HepG2 (cell line): ENCODE measurements at regions not wholly inside any gene's neighbourhood (a gene's known extent, or its start where the extent isn't known, plus 50 kb on each side); places are given as distances from the start of the nearest gene placed in this dataset.

Experiments
- ATAC-seq: fragments of 200-7000 bp; cut with Tn5 transposase; 3 replicates; pipeline ENCODE4 v1.9.1; 2020; ENCODE audit warnings: mild to moderate bottlenecking, moderate library complexity
- BruUV-seq: library from RNA; stranded (reverse); fragments of 400-500 nt; replicated peaks from 2 replicates; lab custom pipeline; 2021; lab: Mats Ljungman, UMichigan
- CTCF ChIA-PET: fragments of 300-600 bp; formaldehyde crosslinking; extraction: SDS; loops from one replicate; lab custom pipeline; 2021; ENCODE audit warnings: low total read pairs, inconsistent platforms, low intra/inter-chr PET ratio; lab: Yijun Ruan, JAX
- POLR2A ChIA-PET: fragments of 350-600 bp; sonication (Branson Sonifier 250); formaldehyde crosslinking; loops from one replicate; lab custom pipeline; 2020; ENCODE audit warnings: antibody characterized with exemption, inconsistent platforms; lab: Yijun Ruan, JAX
- DNase-seq: peaks from one replicate; pipeline ENCODE4 v3.0.0-alpha.2; 2015; ENCODE audit warnings: low spot score
- FAIRE-seq: peaks from 3 replicates; lab custom pipeline; 2011; peaks lifted over from hg19 to GRCh38; lab: Jason Lieb, UNC
- H2AFZ ChIP-seq: one replicate; pipeline ENCODE4 v1.6.1; 2011; ENCODE audit warnings: low read length, inconsistent platforms
- H3K27ac ChIP-seq: fragments of 300-600 bp; 3 replicates; pipeline ENCODE4 v1.8.0; 2011; ENCODE audit warnings: mixed run types, mild to moderate bottlenecking, mixed read lengths, low read length, inconsistent platforms; ENCODE audit not compliant: insufficient read depth; ENCODE audit errors: extremely low read length
- H3K27me3 ChIP-seq, 2 experiments: fragments of 200-600 bp in 1 of 2; 2 replicates in 1 of 2; 3 replicates in 1 of 2; pipeline versions ENCODE4 v1.6.0 to v1.8.0; 2011; ENCODE audit warnings: low read length in 2 of 2, mild to moderate bottlenecking in 2 of 2, moderate library complexity in 2 of 2, inconsistent platforms in 1 of 2; ENCODE audit not compliant: insufficient read depth in 2 of 2, control insufficient read depth in 1 of 2
- H3K36me3 ChIP-seq, 2 experiments: fragments of 200-600 bp in 1 of 2; replicated peaks in 1 of 2; 2 replicates in 1 of 2; 3 replicates in 1 of 2; pipeline versions ENCODE4 v1.5.1 to v1.8.0; 2011; ENCODE audit warnings: low read length in 2 of 2, inconsistent platforms in 1 of 2; ENCODE audit not compliant: insufficient read depth in 2 of 2, control insufficient read depth in 1 of 2
- H3K4me1 ChIP-seq: 2 replicates; pipeline ENCODE4 v1.5.1; 2012; ENCODE audit warnings: low read length, inconsistent platforms; ENCODE audit not compliant: insufficient read depth
- H3K4me2 ChIP-seq: 2 replicates; pipeline ENCODE4 v1.6.0; 2011; ENCODE audit warnings: low read depth, low read length, inconsistent platforms
- H3K4me3 ChIP-seq, 3 experiments: fragments of 200-600 bp in 1 of 3; sonication (generic), shearing (Covaris generic) in 1 of 3; replicated peaks in 1 of 3; 2 replicates each; pipeline ENCODE4 v1.5.1; 2011 to 2016; ENCODE audit warnings: low read length in 3 of 3, inconsistent platforms in 2 of 3, low read depth in 2 of 3, mild to moderate bottlenecking in 2 of 3, control low read depth in 1 of 3, mixed read lengths in 1 of 3; ENCODE audit not compliant: insufficient read depth in 1 of 3
- H3K79me2 ChIP-seq: one replicate; pipeline ENCODE4 v1.6.1; 2011; ENCODE audit warnings: low read length, inconsistent platforms; ENCODE audit not compliant: insufficient read depth
- H3K9ac ChIP-seq: 2 replicates; pipeline ENCODE4 v1.6.0; 2011; ENCODE audit warnings: mild to moderate bottlenecking, low read depth, low read length, inconsistent platforms; ENCODE audit not compliant: insufficient read depth
- H3K9me3 ChIP-seq: 2 replicates; pipeline ENCODE4 v1.5.1; 2012; ENCODE audit warnings: mild to moderate bottlenecking, low read length
- H4K20me1 ChIP-seq: 2 replicates; pipeline ENCODE4 v1.6.0; 2011; ENCODE audit warnings: inconsistent platforms, mild to moderate bottlenecking, low read length, moderate library complexity; ENCODE audit not compliant: insufficient read depth
- DNMT3B ChIP-seq: conservative IDR thresholded peaks from 2 replicates; pipeline ENCODE4 v1.6.1; 2016; ENCODE audit warnings: missing biosample characterization, control low read depth
- GPN1 ChIP-seq: sonication (generic); formaldehyde crosslinking; IDR thresholded peaks from 2 replicates; pipeline ENCODE4 v1.5.1; 2020; ENCODE audit warnings: missing genetic modification reagents, borderline replicate concordance
- MTA1 ChIP-seq: sonication (generic); formaldehyde crosslinking; IDR thresholded peaks from 2 replicates; pipeline ENCODE4 v1.4.0; 2020; ENCODE audit warnings: missing genetic modification reagents, mild to moderate bottlenecking, borderline replicate concordance
- NFATC3 ChIP-seq: sonication (generic); formaldehyde crosslinking; IDR thresholded peaks from 2 replicates; pipeline ENCODE4 v1.5.1; 2020; ENCODE audit warnings: mild to moderate bottlenecking, missing genetic modification reagents
- SIN3B ChIP-seq: fragments of 150-350 bp; IDR thresholded peaks from 2 replicates; pipeline ENCODE4 v1.6.1; 2014; ENCODE audit warnings: low read length
- SMAD3 ChIP-seq: sonication (generic); formaldehyde crosslinking; IDR thresholded peaks from 2 replicates; pipeline ENCODE4 v1.4.0; 2020; ENCODE audit warnings: missing genetic modification reagents
- SMC3 ChIP-seq: IDR thresholded peaks from 2 replicates; pipeline ENCODE4 v1.6.1; 2011; ENCODE audit warnings: low read length, improper control_type of control experiment
- TBP ChIP-seq: sonication (generic); formaldehyde crosslinking; IDR thresholded peaks from 2 replicates; pipeline ENCODE4 v1.5.0; 2020; ENCODE audit warnings: missing genetic modification reagents
- TP53 ChIP-seq: sonication (generic); formaldehyde crosslinking; conservative IDR thresholded peaks from 2 replicates; pipeline ENCODE4 v1.4.0; 2020; ENCODE audit warnings: missing genetic modification reagents
- ZNF136 ChIP-seq: sonication (generic); formaldehyde crosslinking; IDR thresholded peaks from 2 replicates; pipeline ENCODE4 v1.8.1; 2022; ENCODE audit warnings: low read depth, mild to moderate bottlenecking, moderate library complexity, missing genetic modification reagents
- ZNF296 ChIP-seq: sonication (generic); formaldehyde crosslinking; conservative IDR thresholded peaks from 2 replicates; pipeline ENCODE4 v1.5.0; 2020; ENCODE audit warnings: mild to moderate bottlenecking, missing genetic modification reagents
- ZNF329 ChIP-seq: sonication (generic); formaldehyde crosslinking; IDR thresholded peaks from 2 replicates; pipeline ENCODE4 v1.9.0; 2021; ENCODE audit warnings: low read depth, mild to moderate bottlenecking, missing genetic modification reagents
- ZNF547 ChIP-seq: sonication (generic); formaldehyde crosslinking; IDR thresholded peaks from 2 replicates; pipeline ENCODE4 v1.5.1; 2020; ENCODE audit warnings: mild to moderate bottlenecking, missing genetic modification reagents
- ZNF746 ChIP-seq: sonication (generic); formaldehyde crosslinking; IDR thresholded peaks from 2 replicates; pipeline ENCODE4 v1.8.0; 2022; ENCODE audit warnings: mild to moderate bottlenecking, missing genetic modification reagents
- WGBS: methylation state at CpG from one replicate; pipeline ENCODE4 v1.1.6; 2017; ENCODE audit warnings: low lambda C conversion rate; 5-methylcytosine and 5-hydroxymethylcytosine counted together
- in situ Hi-C: cut with HindIII; loops from 2 replicates; pipeline ENCODE4 v1.10.0; 2017; ENCODE audit warnings: low pct_unique_long_range_greater_than_20kb; ENCODE audit not compliant: extremely low pct_ligation_motif_present
- intact Hi-C: fragments of 100-400 bp; cut with micrococcal nuclease; formaldehyde crosslinking; loops from one replicate; pipeline ENCODE4 v1.10.0; 2022; ENCODE audit not compliant: unreplicated experiment
- TF ChIP-seq, protein P1 (sequence below): sonication (generic); formaldehyde crosslinking; IDR thresholded peaks from 2 replicates; pipeline ENCODE4 v1.4.0; 2020; ENCODE audit warnings: mild to moderate bottlenecking, missing genetic modification reagents
- TF ChIP-seq, protein P2 (sequence below): sonication (generic); formaldehyde crosslinking; IDR thresholded peaks from 2 replicates; pipeline ENCODE4 v1.4.0; 2020; ENCODE audit warnings: mild to moderate bottlenecking, low read depth, missing genetic modification reagents

DNA sequence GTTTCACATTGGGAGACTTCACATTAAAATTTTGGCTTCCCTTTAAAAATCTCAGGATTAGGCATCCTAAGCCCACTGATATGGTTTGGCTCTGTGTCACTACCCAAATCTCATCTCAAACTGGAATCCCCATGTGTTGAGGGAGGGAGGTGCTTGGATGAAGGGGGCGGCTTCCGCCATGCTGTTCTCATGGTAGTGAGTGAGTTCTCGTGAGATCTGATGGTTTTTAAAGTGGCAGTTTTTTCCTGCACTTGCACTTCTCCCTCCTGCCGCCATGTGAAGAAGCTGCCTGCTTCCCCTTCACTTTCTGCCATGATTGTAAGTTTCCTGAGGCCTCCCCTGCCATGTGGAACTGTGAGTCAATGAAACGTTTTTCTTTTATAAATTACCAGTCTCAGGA, 65.7 kb upstream of the PLXNC1 start:
- POLR2A ChIA-PET, result no interaction called here
- no peak for ATAC-seq
- intact Hi-C loops, result no loop called here
- WGBS, result 88% methylated on average over 5 of the region's 5 CpGs
- Histone ChIP-seq H4K20me1 (no peaks in the 10 kb centered on the region), H3K9me3 (0 out of 2 replicates have a peak, but pooled peaks cover 3% of the 10 kb centered on the region), H3K27me3 (no peaks in the 10 kb centered on the region), H3K27ac (no peak overlapping the region)
- TF ChIP-seq TP53 (CRISPR knock-in tag) (no peak), MTA1 (CRISPR knock-in tag) (no peak), ZNF296 (no peak), DNMT3B (CRISPR knock-in tag) (no peak), ZNF547 (CRISPR knock-in tag) (no peak)
- TF ChIP-seq, all 625 proteins: peak for 0
- in situ Hi-C loops, result no loop called here
- BruUV-seq, result no TSS peak
- Histone ChIP-seq H2AFZ (no peak overlapping the region), H3K4me3 (no peak overlapping the region), H3K79me2 (no peaks in the 10 kb centered on the region), H3K9ac (no peak overlapping the region), H3K36me3 (no peaks in the 10 kb centered on the region), H3K4me1 (peaks cover 46% of the 10 kb centered on the region), H3K4me2 (no peak overlapping the region)
- CTCF ChIA-PET, result no interaction called here
- FAIRE-seq, result no peak
- DNase-seq, result no peak

DNA sequence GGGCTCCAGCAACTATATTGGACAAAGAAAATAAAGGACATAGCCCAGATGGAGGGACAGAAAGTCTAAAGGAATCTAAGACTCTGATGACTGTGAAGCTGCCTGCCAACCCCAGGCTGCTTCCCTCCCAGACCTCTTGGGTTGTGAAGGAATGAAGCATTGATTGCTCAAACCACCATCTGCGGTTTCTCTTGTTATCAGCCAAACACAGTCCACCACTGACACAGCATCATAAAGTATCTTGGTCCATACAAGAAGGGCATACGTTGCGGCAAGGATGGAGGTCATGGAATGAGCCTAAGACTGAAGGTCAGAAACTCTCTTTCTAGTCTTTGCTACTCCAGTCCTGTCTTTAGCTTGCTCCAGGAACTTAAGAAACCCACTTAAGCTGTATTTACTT, 58.5 kb upstream of the PLXNC1 start:
- POLR2A ChIA-PET, result no interaction called here
- Histone ChIP-seq H3K9ac (no peak overlapping the region), H3K36me3 (no peaks in the 10 kb centered on the region), H3K4me3 (no peak overlapping the region), H3K27me3 (no peaks in the 10 kb centered on the region; a peak in 1 of 5 replicates), H3K9me3 (0 out of 2 replicates have a peak, but pooled peaks cover 3% of the 10 kb centered on the region), H4K20me1 (no peaks in the 10 kb centered on the region), H3K27ac (no peak overlapping the region), H3K4me2 (no peak overlapping the region), H2AFZ (no peak overlapping the region), H3K4me1 (no peaks in the 10 kb centered on the region), H3K79me2 (no peaks in the 10 kb centered on the region)
- DNase-seq (no peak), FAIRE-seq (no peak), ATAC-seq (no peak)
- intact Hi-C loops, result loop anchor here (5.0 kb wide), 1 partner anchor 528 kb away; no protein-coding TSS in a partner anchor
- in situ Hi-C loops, result no loop called here
- TF ChIP-seq NFATC3 (CRISPR knock-in tag) (no peak), ZNF136 (CRISPR knock-in tag) (no peak), ZNF746 (CRISPR knock-in tag) (no peak), SIN3B (no peak), TP53 (CRISPR knock-in tag) (no peak), GPN1 (CRISPR knock-in tag) (no peak), TBP (CRISPR knock-in tag) (no peak), SMC3 (no peak), ZNF329 (no peak), SMAD3 (CRISPR knock-in tag) (no peak)
- TF ChIP-seq, protein P1, sequence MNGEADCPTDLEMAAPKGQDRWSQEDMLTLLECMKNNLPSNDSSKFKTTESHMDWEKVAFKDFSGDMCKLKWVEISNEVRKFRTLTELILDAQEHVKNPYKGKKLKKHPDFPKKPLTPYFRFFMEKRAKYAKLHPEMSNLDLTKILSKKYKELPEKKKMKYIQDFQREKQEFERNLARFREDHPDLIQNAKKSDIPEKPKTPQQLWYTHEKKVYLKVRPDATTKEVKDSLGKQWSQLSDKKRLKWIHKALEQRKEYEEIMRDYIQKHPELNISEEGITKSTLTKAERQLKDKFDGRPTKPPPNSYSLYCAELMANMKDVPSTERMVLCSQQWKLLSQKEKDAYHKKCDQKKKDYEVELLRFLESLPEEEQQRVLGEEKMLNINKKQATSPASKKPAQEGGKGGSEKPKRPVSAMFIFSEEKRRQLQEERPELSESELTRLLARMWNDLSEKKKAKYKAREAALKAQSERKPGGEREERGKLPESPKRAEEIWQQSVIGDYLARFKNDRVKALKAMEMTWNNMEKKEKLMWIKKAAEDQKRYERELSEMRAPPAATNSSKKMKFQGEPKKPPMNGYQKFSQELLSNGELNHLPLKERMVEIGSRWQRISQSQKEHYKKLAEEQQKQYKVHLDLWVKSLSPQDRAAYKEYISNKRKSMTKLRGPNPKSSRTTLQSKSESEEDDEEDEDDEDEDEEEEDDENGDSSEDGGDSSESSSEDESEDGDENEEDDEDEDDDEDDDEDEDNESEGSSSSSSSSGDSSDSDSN (CRISPR knock-in tag), result no peak
- TF ChIP-seq, protein P2, sequence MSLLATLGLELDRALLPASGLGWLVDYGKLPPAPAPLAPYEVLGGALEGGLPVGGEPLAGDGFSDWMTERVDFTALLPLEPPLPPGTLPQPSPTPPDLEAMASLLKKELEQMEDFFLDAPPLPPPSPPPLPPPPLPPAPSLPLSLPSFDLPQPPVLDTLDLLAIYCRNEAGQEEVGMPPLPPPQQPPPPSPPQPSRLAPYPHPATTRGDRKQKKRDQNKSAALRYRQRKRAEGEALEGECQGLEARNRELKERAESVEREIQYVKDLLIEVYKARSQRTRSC (CRISPR knock-in tag), result no peak
- no TSS peak for BruUV-seq
- CTCF ChIA-PET, result no interaction called here
- 18% methylated on average over 3 of the region's 3 CpGs for WGBS
